Ishikawa (cell line): ENCODE measurements at regions not wholly inside any gene's neighbourhood (a gene's known extent, or its start where the extent isn't known, plus 50 kb on each side); places are given as distances from the start of the nearest gene placed in this dataset.

Experiments used
- CEBPB ChIP-seq: IDR thresholded peaks from 2 replicates; pipeline ENCODE4 v1.6.1; 2012
- CREB1 ChIP-seq: IDR thresholded peaks from 2 replicates; pipeline ENCODE4 v1.6.1; 2012; ENCODE audit warnings: low read depth
- EGR1 ChIP-seq: IDR thresholded peaks from 2 replicates; pipeline ENCODE4 v1.6.1; 2012
- EP300 ChIP-seq: IDR thresholded peaks from 2 replicates; pipeline ENCODE4 v1.6.1; 2012; ENCODE audit warnings: borderline replicate concordance
- FOXM1 ChIP-seq: IDR thresholded peaks from 2 replicates; pipeline ENCODE4 v1.6.1; 2012; ENCODE audit warnings: low read depth, borderline replicate concordance
- NFIC ChIP-seq: IDR thresholded peaks from 2 replicates; pipeline ENCODE4 v1.6.1; 2012
- RAD21 ChIP-seq: IDR thresholded peaks from 2 replicates; pipeline ENCODE4 v1.6.1; 2012; ENCODE audit warnings: low read depth
- TAF1 ChIP-seq: IDR thresholded peaks from 2 replicates; pipeline ENCODE4 v1.6.1; 2012; ENCODE audit warnings: low read depth, mild to moderate bottlenecking
- TCF12 ChIP-seq: IDR thresholded peaks from 2 replicates; pipeline ENCODE4 v1.6.1; 2012; ENCODE audit warnings: low read depth
- TEAD4 ChIP-seq: IDR thresholded peaks from 2 replicates; pipeline ENCODE4 v1.6.1; 2012
- USF1 ChIP-seq: IDR thresholded peaks from 2 replicates; pipeline ENCODE4 v1.6.1; 2012
- YY1 ChIP-seq: IDR thresholded peaks from 2 replicates; pipeline ENCODE4 v1.6.1; 2012; ENCODE audit warnings: low read depth
- ZBTB7A ChIP-seq: IDR thresholded peaks from 2 replicates; pipeline ENCODE4 v1.6.1; 2012; ENCODE audit warnings: low read depth
- TF ChIP-seq, protein P1 (sequence below): IDR thresholded peaks from 2 replicates; pipeline ENCODE4 v1.6.1; 2012
- TF ChIP-seq, protein P2 (sequence below): IDR thresholded peaks from 2 replicates; pipeline ENCODE4 v1.6.1; 2012; ENCODE audit warnings: low read depth, mild to moderate bottlenecking

GRCh38 chr2:11042841-11043240, 112.4 kb upstream of the SLC66A3 start:
- TF ChIP-seq TEAD4, result no peak
- no peak for TF ChIP-seq YY1
- TF ChIP-seq ZBTB7A, result no peak
- TF ChIP-seq TCF12, result no peak
- no peak for TF ChIP-seq EP300
- no peak for TF ChIP-seq USF1

GRCh38 chr2:11043245-11043644, 112.0 kb upstream of the SLC66A3 start:
- TF ChIP-seq, protein P1, sequence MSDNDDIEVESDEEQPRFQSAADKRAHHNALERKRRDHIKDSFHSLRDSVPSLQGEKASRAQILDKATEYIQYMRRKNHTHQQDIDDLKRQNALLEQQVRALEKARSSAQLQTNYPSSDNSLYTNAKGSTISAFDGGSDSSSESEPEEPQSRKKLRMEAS, result no peak

DNA sequence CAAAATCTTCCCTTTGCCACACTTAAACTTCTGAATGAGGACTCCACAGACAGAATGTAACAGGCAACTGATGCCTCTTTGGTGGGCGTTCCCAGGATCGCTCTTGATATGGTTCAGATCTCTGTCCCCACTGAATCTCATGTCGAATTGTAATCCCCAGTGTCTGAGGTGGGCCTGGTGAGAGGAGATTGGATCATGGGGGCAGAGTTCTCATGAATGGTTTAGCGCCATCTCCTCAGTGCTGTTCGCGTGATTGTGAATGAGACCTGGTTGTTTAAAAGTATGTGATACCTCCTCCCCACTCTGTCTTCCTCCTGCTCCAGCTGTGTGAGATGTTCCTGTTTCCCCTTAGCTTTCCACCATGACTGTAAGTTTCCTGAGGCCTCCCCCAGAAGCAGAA, 111.1 kb upstream of the SLC66A3 start:
- TF ChIP-seq, protein P1, result no peak
- TF ChIP-seq NFIC (no peak), CREB1 (no peak), TEAD4 (no peak), EGR1 (no peak), TAF1 (no peak), RAD21 (no peak), TCF12 (no peak), FOXM1 (no peak), EP300 (no peak), YY1 (no peak), CEBPB (no peak), ZBTB7A (no peak), USF1 (no peak)
- TF ChIP-seq, protein P2, sequence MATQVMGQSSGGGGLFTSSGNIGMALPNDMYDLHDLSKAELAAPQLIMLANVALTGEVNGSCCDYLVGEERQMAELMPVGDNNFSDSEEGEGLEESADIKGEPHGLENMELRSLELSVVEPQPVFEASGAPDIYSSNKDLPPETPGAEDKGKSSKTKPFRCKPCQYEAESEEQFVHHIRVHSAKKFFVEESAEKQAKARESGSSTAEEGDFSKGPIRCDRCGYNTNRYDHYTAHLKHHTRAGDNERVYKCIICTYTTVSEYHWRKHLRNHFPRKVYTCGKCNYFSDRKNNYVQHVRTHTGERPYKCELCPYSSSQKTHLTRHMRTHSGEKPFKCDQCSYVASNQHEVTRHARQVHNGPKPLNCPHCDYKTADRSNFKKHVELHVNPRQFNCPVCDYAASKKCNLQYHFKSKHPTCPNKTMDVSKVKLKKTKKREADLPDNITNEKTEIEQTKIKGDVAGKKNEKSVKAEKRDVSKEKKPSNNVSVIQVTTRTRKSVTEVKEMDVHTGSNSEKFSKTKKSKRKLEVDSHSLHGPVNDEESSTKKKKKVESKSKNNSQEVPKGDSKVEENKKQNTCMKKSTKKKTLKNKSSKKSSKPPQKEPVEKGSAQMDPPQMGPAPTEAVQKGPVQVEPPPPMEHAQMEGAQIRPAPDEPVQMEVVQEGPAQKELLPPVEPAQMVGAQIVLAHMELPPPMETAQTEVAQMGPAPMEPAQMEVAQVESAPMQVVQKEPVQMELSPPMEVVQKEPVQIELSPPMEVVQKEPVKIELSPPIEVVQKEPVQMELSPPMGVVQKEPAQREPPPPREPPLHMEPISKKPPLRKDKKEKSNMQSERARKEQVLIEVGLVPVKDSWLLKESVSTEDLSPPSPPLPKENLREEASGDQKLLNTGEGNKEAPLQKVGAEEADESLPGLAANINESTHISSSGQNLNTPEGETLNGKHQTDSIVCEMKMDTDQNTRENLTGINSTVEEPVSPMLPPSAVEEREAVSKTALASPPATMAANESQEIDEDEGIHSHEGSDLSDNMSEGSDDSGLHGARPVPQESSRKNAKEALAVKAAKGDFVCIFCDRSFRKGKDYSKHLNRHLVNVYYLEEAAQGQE, result no peak

DNA sequence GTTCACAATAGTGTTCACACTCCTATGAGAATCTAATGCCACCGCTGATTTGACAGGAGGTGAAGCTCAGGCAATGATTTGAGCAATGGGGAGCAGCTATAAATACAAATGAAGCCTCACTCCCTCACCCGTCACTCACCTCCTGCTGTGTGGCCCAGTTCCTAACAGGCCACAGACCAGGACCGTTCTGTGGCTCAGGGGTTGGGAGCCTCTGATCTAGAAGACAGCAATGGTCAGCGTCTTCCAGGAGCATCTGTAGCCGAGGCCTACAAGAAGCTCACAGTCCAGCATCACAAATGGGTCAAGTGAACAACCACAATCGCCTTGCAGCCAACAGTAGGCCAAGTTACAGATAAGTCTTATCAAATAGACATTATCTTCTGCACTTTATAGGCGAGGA, 110.0 kb upstream of the SLC66A3 start:
- TF ChIP-seq RAD21 (no peak), TEAD4 (no peak), CREB1 (no peak), TAF1 (no peak), CEBPB (no peak), TCF12 (no peak), EGR1 (no peak), YY1 (no peak), FOXM1 (no peak)
- TF ChIP-seq, protein P1, result no peak

DNA sequence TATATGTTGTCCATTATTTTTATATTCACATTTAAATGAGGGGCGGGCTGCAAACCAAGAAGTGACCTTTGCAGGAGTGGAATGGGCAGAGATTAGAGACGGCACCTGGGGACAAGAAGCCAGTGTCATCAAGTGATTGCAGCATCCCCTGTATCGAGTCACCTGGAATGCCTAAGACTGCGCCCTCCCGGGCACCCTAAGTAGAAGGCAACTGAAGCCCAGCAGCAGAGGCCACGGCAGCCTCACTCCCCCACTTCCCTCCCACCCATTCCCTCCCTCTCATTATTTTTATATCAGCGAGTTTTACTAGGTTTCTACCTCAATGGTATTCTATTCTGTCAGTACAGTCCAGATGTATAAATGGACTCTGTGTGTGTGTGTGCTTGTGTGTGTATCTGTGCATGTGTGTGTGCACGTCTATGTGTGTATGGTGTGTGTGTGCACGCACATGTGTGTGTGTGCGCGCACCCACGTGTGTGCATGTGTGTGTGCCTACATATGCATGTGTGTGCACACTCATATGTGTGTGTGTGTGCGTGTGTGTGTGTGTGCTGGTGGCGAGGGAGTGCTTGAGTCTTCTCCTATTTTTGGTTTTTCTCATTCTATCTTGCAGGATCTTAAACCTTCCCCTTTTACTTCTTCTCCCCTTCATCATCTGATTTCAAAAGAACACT, 106.8 kb upstream of the SLC66A3 start:
- TF ChIP-seq TCF12, result no peak
- TF ChIP-seq TAF1, result no peak
- TF ChIP-seq, protein P1, result no peak
- TF ChIP-seq CREB1, result no peak
- TF ChIP-seq ZBTB7A, result no peak

GRCh38 chr2:11050565-11050964, 104.7 kb upstream of the SLC66A3 start:
- TF ChIP-seq TAF1 (no peak), EGR1 (no peak), TEAD4 (0 out of 2 replicates have a peak, but pooled peaks have one; percentile 20), EP300 (peak; percentile 45; the same call in 1 of the 2 replicates), CREB1 (no peak), NFIC (peak; percentile 42; the same call in 1 of the 2 replicates), CEBPB (no peak), USF1 (no peak)
- TF ChIP-seq, protein P2, result no peak
